GM12872 (cell line): ENCODE measurements at regions not wholly inside any gene's neighbourhood (a gene's known extent, or its start where the extent isn't known, plus 50 kb on each side); places are given as distances from the start of the nearest gene placed in this dataset.

Experiments
- TF ChIP-seq, protein P1 (sequence below): IDR thresholded peaks from 3 replicates; pipeline ENCODE4 v1.5.1; 2011; ENCODE audit warnings: low read depth, mild to moderate bottlenecking, low read length, moderate library complexity; ENCODE audit not compliant: insufficient read depth

DNA sequence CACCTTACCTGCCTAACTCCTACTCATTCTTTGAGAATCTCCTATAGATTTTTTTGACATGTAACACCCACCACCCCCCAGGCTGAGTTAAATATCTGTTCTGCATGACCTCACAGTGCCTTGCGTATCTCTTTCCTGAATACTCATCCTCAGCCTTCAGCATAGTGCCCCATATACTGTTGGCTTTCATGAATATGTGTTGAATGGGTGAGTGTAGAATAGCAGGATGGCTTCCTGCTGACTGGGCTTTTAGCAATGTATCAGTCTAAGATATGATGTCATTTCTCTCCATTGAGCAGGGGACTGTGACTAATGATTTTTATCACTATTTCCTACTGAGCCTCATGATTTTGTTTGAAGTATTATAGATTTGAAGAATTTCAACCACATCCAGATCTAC is 361.6 kb upstream of the MARCKS start:
- TF ChIP-seq, protein P1, sequence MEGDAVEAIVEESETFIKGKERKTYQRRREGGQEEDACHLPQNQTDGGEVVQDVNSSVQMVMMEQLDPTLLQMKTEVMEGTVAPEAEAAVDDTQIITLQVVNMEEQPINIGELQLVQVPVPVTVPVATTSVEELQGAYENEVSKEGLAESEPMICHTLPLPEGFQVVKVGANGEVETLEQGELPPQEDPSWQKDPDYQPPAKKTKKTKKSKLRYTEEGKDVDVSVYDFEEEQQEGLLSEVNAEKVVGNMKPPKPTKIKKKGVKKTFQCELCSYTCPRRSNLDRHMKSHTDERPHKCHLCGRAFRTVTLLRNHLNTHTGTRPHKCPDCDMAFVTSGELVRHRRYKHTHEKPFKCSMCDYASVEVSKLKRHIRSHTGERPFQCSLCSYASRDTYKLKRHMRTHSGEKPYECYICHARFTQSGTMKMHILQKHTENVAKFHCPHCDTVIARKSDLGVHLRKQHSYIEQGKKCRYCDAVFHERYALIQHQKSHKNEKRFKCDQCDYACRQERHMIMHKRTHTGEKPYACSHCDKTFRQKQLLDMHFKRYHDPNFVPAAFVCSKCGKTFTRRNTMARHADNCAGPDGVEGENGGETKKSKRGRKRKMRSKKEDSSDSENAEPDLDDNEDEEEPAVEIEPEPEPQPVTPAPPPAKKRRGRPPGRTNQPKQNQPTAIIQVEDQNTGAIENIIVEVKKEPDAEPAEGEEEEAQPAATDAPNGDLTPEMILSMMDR: no peak

DNA sequence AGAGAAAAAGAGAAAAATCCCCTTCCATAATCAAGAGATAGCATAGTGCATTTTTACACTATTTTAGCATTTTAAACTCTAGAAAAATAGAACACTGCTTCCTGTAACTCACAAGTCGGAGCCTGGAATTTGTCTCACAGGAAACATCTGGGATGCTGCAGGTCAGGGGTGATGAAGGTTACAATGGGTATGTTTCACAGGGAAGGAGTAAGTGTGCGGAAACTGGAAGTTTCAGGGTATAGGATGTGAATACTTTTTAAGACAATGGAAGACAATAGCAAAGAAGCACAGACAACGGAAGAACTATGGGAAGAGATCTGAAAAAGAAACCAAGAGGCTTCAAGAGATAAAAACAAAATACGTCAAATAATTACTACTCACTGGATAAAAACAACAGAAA is 361.0 kb upstream of the MARCKS start:
- TF ChIP-seq, protein P1: no peak

DNA sequence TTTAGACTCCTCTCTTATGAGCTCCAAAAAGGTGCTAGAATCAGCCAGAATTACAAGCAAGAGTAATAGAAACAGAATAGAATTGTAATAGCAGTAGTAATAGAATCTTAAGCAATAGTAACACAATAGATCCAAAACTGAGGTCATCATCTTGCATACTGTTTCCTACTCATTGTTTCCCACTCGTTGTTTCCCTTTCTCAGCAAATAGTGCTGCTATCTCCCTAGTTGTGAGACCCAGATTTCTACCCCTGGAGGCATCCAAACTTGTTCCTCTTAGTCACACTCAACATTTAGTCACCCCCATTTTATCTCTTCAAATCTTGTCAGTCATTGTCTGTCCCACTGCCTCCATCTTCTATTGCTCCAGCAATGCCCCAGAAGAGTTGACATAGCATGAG is 356.9 kb upstream of the MARCKS start:
- TF ChIP-seq, protein P1: no peak

DNA sequence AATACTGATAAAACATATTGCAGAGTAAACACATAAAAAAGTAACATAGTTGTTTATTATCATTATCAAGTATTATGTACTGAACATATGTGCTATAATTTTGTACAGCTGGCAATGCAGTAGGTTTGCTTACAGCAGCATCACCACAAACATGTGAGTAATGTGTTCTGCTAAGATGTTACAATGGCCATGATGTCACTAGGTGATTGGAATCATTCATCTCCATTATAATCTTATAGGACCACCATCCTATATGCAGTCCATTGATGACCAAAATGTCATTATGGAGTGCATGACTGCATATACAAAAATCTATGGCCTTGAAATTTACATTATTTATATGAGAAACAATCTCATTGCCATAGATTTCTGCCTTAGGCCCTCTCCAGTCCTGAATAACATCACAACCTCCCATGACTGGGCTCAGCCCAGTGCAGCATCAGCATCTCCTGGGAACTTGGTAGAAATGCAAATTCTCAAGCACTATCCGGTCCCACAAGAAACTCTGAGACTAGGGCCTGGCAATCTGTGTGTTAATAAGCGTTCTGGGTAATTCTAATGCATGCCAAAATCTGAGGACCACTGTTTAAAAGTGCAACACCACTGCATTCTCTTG is 352.0 kb upstream of the MARCKS start:
- TF ChIP-seq, protein P1: no peak

DNA sequence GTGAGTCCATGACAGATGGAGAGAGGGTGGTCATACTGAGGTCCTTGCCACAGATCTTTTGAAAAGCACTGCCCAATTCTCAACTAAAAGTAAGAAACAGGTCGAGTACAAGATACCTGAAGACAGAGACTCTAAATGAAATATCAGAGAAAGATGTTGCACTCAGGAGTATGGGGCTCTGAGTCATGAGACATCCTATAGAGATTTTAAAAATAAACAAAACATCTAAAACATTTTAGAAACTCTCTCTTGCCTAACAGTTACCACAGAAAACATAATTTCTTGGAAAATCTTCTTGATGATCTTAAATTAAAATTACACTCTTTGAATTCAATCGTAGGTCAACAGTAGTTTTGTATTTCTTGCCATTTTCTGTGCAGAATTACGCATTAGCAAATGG is 348.9 kb upstream of the MARCKS start:
- TF ChIP-seq, protein P1: no peak

DNA sequence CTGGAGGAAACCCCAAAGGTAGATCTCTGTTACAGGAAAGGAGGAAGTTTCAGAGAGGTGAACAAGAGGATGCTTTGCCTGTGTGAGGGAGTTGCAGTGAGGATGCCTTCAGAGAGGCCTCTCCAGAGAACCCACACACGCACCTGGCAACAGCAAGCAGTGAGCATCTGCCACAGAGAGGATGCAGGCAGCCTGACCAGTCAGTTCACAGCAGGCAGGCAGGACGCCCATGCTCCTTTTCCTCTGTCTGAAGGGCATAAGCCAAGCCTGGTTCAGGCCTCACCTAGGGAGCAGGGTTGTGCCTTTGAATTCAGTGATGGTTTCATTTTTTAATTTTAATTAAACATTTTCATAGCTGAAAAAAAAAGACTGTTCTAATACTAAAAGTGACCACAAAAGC is 346.0 kb upstream of the MARCKS start:
- TF ChIP-seq, protein P1: no peak

DNA sequence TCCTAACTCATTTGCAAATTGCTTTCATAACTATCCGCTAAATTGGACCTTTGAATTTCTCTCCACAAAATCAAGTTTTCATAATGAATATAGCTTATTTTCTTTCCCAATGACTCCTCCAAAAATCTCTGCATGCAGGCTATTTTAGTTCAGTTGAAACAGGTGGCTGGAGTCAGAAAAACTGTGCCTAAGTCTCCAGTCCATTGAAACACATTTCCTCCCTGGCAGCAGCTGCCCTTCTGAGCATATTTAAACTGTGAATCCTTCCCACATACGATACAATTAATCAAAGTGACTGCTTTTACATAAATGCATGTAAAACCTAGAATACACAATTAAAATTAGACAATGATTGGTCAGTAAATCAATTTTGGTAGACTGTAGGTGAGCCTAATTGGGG is 344.6 kb upstream of the MARCKS start:
- TF ChIP-seq, protein P1: no peak

DNA sequence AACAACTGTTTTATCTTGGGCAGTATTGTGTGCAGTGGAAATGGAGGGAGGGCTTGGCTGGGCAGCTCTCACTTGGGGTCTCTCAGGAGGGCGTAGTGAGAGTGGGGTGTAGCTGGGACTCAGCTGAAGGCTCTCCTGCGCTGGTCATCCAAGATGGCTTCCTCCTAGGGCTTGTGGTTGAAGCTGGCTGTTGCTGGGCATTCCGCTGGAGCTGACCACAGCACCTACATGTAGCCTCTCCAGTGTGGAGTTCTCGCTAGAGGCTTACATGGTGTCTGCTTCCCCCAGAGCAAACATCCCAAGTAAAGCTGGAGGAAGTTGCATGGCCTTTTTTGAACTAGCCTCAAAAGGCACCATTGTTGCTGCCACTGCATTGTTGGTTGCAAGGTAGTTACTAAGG is 344.1 kb upstream of the MARCKS start:
- TF ChIP-seq, protein P1: no peak
